ENCODE measurements at regions not wholly inside any gene's neighbourhood (a gene's known extent, or its start where the extent isn't known, plus 50 kb on each side); places are given as distances from the start of the nearest gene placed in this dataset.

GRCh38 chr1:72837781-72838180, 555.4 kb upstream of the NEGR1 start:
- Mint-ChIP-seq H3K4me3 (no peak overlapping the region), H3K27me3 (no peaks in the 10 kb centered on the region), H3K27ac (no peak overlapping the region), H3K9me3 (peaks cover 46% of the 10 kb centered on the region), H3K36me3 (no peaks in the 10 kb centered on the region), H3K4me1 (ENCODE audit: low read depth) (no peaks in the 10 kb centered on the region)
- DNase-seq, result no peak
- POLR2A ChIA-PET, result no interaction called here
- CTCF ChIA-PET, result no interaction called here
- intact Hi-C loops (cut with micrococcal nuclease), result no loop called here

GRCh38 chr1:72830606-72831390, 548.5 kb upstream of the NEGR1 start:
- Mint-ChIP-seq H3K9me3 (peaks cover 36% of the 10 kb centered on the region), H3K4me3 (no peak overlapping the region), H3K4me1 (ENCODE audit: low read depth) (no peaks in the 10 kb centered on the region), H3K27me3 (no peaks in the 10 kb centered on the region), H3K27ac (no peak overlapping the region), H3K36me3 (no peaks in the 10 kb centered on the region)
- CTCF ChIA-PET, result no interaction called here
- POLR2A ChIA-PET, result no interaction called here
- no peak for DNase-seq
- intact Hi-C loops (cut with micrococcal nuclease), result no loop called here

GRCh38 chr1:72827278-72827677, 544.9 kb upstream of the NEGR1 start:
- CTCF ChIA-PET, result no interaction called here
- H3K4me1 Mint-ChIP-seq (ENCODE audit: low read depth), result no peaks in the 10 kb centered on the region
- no peak overlapping the region for H3K4me3 Mint-ChIP-seq
- no peaks in the 10 kb centered on the region for H3K36me3 Mint-ChIP-seq
- no peak overlapping the region for H3K27ac Mint-ChIP-seq
- H3K27me3 Mint-ChIP-seq, result no peaks in the 10 kb centered on the region
- intact Hi-C loops (cut with micrococcal nuclease), result no loop called here
- DNase-seq, result no peak
- peaks cover 17% of the 10 kb centered on the region for H3K9me3 Mint-ChIP-seq
- POLR2A ChIA-PET, result no interaction called here

- H3K4me1 Mint-ChIP-seq (ENCODE audit: low read depth), result no peaks in the 10 kb centered on the region
- H3K4me3 Mint-ChIP-seq, result no peak overlapping the region
- H3K27ac Mint-ChIP-seq, result no peak overlapping the region
- H3K27me3 Mint-ChIP-seq, result no peaks in the 10 kb centered on the region
- ChIA-PET CTCF (no interaction called here), POLR2A (no interaction called here)
- no peak for DNase-seq
- intact Hi-C loops (cut with micrococcal nuclease), result no loop called here
- peaks cover 10% of the 10 kb centered on the region for H3K9me3 Mint-ChIP-seq
- no peaks in the 10 kb centered on the region for H3K36me3 Mint-ChIP-seq
Measured at GRCh38 chr1:72804541-72804940, 522.2 kb upstream of the NEGR1 start.

GRCh38 chr1:72781038-72781437, 498.7 kb upstream of the NEGR1 start:
- Mint-ChIP-seq H3K9me3 (peaks cover 15% of the 10 kb centered on the region), H3K27me3 (no peaks in the 10 kb centered on the region), H3K4me1 (ENCODE audit: low read depth) (no peaks in the 10 kb centered on the region), H3K27ac (no peak overlapping the region), H3K4me3 (no peak overlapping the region), H3K36me3 (no peaks in the 10 kb centered on the region)
- CTCF ChIA-PET, result no interaction called here
- DNase-seq, result no peak
- intact Hi-C loops (cut with micrococcal nuclease), result no loop called here
- POLR2A ChIA-PET, result no interaction called here

- no peak overlapping the region for H3K27ac Mint-ChIP-seq
- ChIA-PET POLR2A (no interaction called here), CTCF (no interaction called here)
- no peaks in the 10 kb centered on the region for H3K27me3 Mint-ChIP-seq
- no peaks in the 10 kb centered on the region for H3K4me1 Mint-ChIP-seq (ENCODE audit: low read depth)
- H3K36me3 Mint-ChIP-seq, result no peaks in the 10 kb centered on the region
- DNase-seq, result no peak
- peaks cover 14% of the 10 kb centered on the region for H3K9me3 Mint-ChIP-seq
- intact Hi-C loops (cut with micrococcal nuclease), result no loop called here
- H3K4me3 Mint-ChIP-seq, result no peak overlapping the region
Measured at GRCh38 chr1:72780212-72780611, 497.9 kb upstream of the NEGR1 start.

- CTCF ChIA-PET, result no interaction called here
- H3K4me1 Mint-ChIP-seq (ENCODE audit: low read depth), result no peaks in the 10 kb centered on the region
- POLR2A ChIA-PET, result no interaction called here
- no peaks in the 10 kb centered on the region for H3K36me3 Mint-ChIP-seq
- intact Hi-C loops (cut with micrococcal nuclease), result no loop called here
- no peak overlapping the region for H3K4me3 Mint-ChIP-seq
- peaks cover 16% of the 10 kb centered on the region for H3K9me3 Mint-ChIP-seq
- no peak overlapping the region for H3K27ac Mint-ChIP-seq
- H3K27me3 Mint-ChIP-seq, result no peaks in the 10 kb centered on the region
- DNase-seq, result no peak
Measured at GRCh38 chr1:72777918-72778317, 495.6 kb upstream of the NEGR1 start.

- Mint-ChIP-seq H3K27ac (no peak overlapping the region), H3K36me3 (no peaks in the 10 kb centered on the region), H3K27me3 (no peaks in the 10 kb centered on the region), H3K4me1 (ENCODE audit: low read depth) (no peaks in the 10 kb centered on the region), H3K9me3 (peaks cover 22% of the 10 kb centered on the region), H3K4me3 (no peak overlapping the region)
- POLR2A ChIA-PET, result no interaction called here
- no peak for DNase-seq
- CTCF ChIA-PET, result no interaction called here
- intact Hi-C loops (cut with micrococcal nuclease), result no loop called here
Measured at GRCh38 chr1:72763481-72763880, 481.1 kb upstream of the NEGR1 start.

GRCh38 chr1:72759486-72759885, 477.1 kb upstream of the NEGR1 start:
- peaks cover 15% of the 10 kb centered on the region for H3K9me3 Mint-ChIP-seq
- CTCF ChIA-PET, result interaction anchor here (0.9 kb wide), 1 partner anchor 53 kb away, joined by 3 read pairs; no protein-coding TSS in a partner anchor
- H3K4me3 Mint-ChIP-seq, result no peak overlapping the region
- H3K27me3 Mint-ChIP-seq, result no peaks in the 10 kb centered on the region
- no peaks in the 10 kb centered on the region for H3K4me1 Mint-ChIP-seq (ENCODE audit: low read depth)
- POLR2A ChIA-PET, result no interaction called here
- no peak for DNase-seq
- intact Hi-C loops (cut with micrococcal nuclease), result no loop called here
- no peaks in the 10 kb centered on the region for H3K36me3 Mint-ChIP-seq
- H3K27ac Mint-ChIP-seq, result no peak overlapping the region

- POLR2A ChIA-PET, result no interaction called here
- no peak overlapping the region for H3K4me3 Mint-ChIP-seq
- intact Hi-C loops (cut with micrococcal nuclease), result no loop called here
- H3K4me1 Mint-ChIP-seq (ENCODE audit: low read depth), result no peaks in the 10 kb centered on the region
- H3K36me3 Mint-ChIP-seq, result no peaks in the 10 kb centered on the region
- CTCF ChIA-PET, result no interaction called here
- H3K27me3 Mint-ChIP-seq, result no peaks in the 10 kb centered on the region
- H3K27ac Mint-ChIP-seq, result no peak overlapping the region
- no peak for DNase-seq
- peaks cover 18% of the 10 kb centered on the region for H3K9me3 Mint-ChIP-seq
Measured at GRCh38 chr1:72757843-72758242, 475.5 kb upstream of the NEGR1 start.

GRCh38 chr1:72745413-72745812, 463.1 kb upstream of the NEGR1 start:
- Mint-ChIP-seq H3K36me3 (no peaks in the 10 kb centered on the region), H3K27me3 (no peaks in the 10 kb centered on the region), H3K9me3 (peaks cover 12% of the 10 kb centered on the region), H3K27ac (no peak overlapping the region), H3K4me3 (no peak overlapping the region), H3K4me1 (ENCODE audit: low read depth) (no peaks in the 10 kb centered on the region)
- no peak for DNase-seq
- POLR2A ChIA-PET, result no interaction called here
- intact Hi-C loops (cut with micrococcal nuclease), result no loop called here
- CTCF ChIA-PET, result no interaction called here

GRCh38 chr1:72734415-72734814, 452.1 kb upstream of the NEGR1 start:
- Mint-ChIP-seq H3K27me3 (no peaks in the 10 kb centered on the region), H3K36me3 (no peaks in the 10 kb centered on the region), H3K4me3 (no peak overlapping the region), H3K9me3 (peaks cover 27% of the 10 kb centered on the region), H3K4me1 (ENCODE audit: low read depth) (no peaks in the 10 kb centered on the region), H3K27ac (no peak overlapping the region)
- POLR2A ChIA-PET, result no interaction called here
- CTCF ChIA-PET, result no interaction called here
- no peak for DNase-seq
- intact Hi-C loops (cut with micrococcal nuclease), result no loop called here

GRCh38 chr1:72724951-72725861, 442.9 kb upstream of the NEGR1 start:
- POLR2A ChIA-PET, result no interaction called here
- H3K27me3 Mint-ChIP-seq, result no peaks in the 10 kb centered on the region
- intact Hi-C loops (cut with micrococcal nuclease), result no loop called here

More at GRCh38 chr1:72724951-72725861, 442.9 kb upstream of the NEGR1 start:
- Mint-ChIP-seq H3K27ac (no peak overlapping the region), H3K4me3 (no peak overlapping the region), H3K36me3 (no peaks in the 10 kb centered on the region), H3K4me1 (ENCODE audit: low read depth) (no peaks in the 10 kb centered on the region), H3K9me3 (peaks cover 13% of the 10 kb centered on the region)
- CTCF ChIA-PET, result no interaction called here
- DNase-seq, result no peak

Data from activated CD4-positive, alpha-beta memory T cell treated with anti-CD3 and anti-CD28 coated beads for 36 hours (primary cell).